ENCODE measurements at regions not wholly inside any gene's neighbourhood (a gene's known extent, or its start where the extent isn't known, plus 50 kb on each side); places are given as distances from the start of the nearest gene placed in this dataset.

GRCh38 chr22:22752556-22753477 lies 108.4 kb downstream of the GGTLC2 start:
- no peaks in the 10 kb centered on the region for H3K9me3 ChIP-seq (ENCODE audit: low read length)
- intact Hi-C loops (cut with micrococcal nuclease; ENCODE audit: unreplicated experiment): no loop called here
- FAIRE-seq: no peak
- POLR2A ChIA-PET: no interaction called here
- H3K9ac ChIP-seq (ENCODE audit: insufficient read depth, low read depth, low read length): no peak overlapping the region
- CTCF ChIA-PET (ENCODE audit: low intra/inter-chr PET ratio, low total read pairs): no interaction called here
- WGBS (ENCODE audit: low lambda C conversion rate): 31% methylated on average over 6 of the region's 12 CpGs
- no peaks in the 10 kb centered on the region for H4K20me1 ChIP-seq (ENCODE audit: insufficient read depth, low read length)
- H2AFZ ChIP-seq (ENCODE audit: low read length): no peak overlapping the region
- H3K4me1 ChIP-seq (ENCODE audit: insufficient read depth, low read length): no peaks in the 10 kb centered on the region
- H3K27me3 ChIP-seq (ENCODE audit: control insufficient read depth in 1 of 2, insufficient read depth in 2 of 2, low read length in 2 of 2): peaks cover 0 to 2% of the 10 kb centered on the region in 2 experiments; a peak in 2 of 5 replicates
- no peak for TF ChIP-seq NFATC3 (CRISPR knock-in tag; IDR thresholded peaks at IDR 0.05)
- TF ChIP-seq BORCS8-MEF2B (CRISPR knock-in tag; IDR thresholded peaks at IDR 0.05): no peak
- peak; percentile 68 for TF ChIP-seq CEBPB (IDR thresholded peaks at IDR 0.05; ENCODE audit: borderline replicate concordance, low read depth, low read length)
- TF ChIP-seq MAFK (conservative IDR thresholded peaks at IDR 0.05 in 1 of 2, IDR thresholded peaks at IDR 0.05 in 1 of 2; ENCODE audit: low read length in 2 of 2): peak; percentile 89 to 91
- no peak for TF ChIP-seq ZNF720 (CRISPR knock-in tag; IDR thresholded peaks at IDR 0.05)
- TF ChIP-seq ZC3H13 (CRISPR knock-in tag; IDR thresholded peaks at IDR 0.05): no peak
- TF ChIP-seq, protein P1, sequence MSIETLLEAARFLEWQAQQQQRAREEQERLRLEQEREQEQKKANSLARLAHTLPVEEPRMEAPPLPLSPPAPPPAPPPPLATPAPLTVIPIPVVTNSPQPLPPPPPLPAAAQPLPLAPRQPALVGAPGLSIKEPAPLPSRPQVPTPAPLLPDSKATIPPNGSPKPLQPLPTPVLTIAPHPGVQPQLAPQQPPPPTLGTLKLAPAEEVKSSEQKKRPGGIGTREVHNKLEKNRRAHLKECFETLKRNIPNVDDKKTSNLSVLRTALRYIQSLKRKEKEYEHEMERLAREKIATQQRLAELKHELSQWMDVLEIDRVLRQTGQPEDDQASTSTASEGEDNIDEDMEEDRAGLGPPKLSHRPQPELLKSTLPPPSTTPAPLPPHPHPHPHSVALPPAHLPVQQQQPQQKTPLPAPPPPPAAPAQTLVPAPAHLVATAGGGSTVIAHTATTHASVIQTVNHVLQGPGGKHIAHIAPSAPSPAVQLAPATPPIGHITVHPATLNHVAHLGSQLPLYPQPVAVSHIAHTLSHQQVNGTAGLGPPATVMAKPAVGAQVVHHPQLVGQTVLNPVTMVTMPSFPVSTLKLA (IDR thresholded peaks at IDR 0.05): peak; percentile 56
- TF ChIP-seq FOSL2 (CRISPR knock-in tag; IDR thresholded peaks at IDR 0.05): peak; percentile 45; the same call in 1 of the 2 replicates
- no peak for TF ChIP-seq EHMT2 (IDR thresholded peaks at IDR 0.05; ENCODE audit: borderline replicate concordance, low read depth, low read length)
- peak; percentile 90 for TF ChIP-seq MAFF (IDR thresholded peaks at IDR 0.05; ENCODE audit: low read depth, low read length)
- no peak for TF ChIP-seq AKAP8 (CRISPR knock-in tag; IDR thresholded peaks at IDR 0.05)
- TF ChIP-seq, protein P2, sequence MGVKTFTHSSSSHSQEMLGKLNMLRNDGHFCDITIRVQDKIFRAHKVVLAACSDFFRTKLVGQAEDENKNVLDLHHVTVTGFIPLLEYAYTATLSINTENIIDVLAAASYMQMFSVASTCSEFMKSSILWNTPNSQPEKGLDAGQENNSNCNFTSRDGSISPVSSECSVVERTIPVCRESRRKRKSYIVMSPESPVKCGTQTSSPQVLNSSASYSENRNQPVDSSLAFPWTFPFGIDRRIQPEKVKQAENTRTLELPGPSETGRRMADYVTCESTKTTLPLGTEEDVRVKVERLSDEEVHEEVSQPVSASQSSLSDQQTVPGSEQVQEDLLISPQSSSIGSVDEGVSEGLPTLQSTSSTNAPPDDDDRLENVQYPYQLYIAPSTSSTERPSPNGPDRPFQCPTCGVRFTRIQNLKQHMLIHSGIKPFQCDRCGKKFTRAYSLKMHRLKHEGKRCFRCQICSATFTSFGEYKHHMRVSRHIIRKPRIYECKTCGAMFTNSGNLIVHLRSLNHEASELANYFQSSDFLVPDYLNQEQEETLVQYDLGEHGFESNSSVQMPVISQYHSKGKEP (CRISPR knock-in tag; IDR thresholded peaks at IDR 0.05): no peak
- TF ChIP-seq THAP7 (CRISPR knock-in tag; IDR thresholded peaks at IDR 0.05): no peak
- TF ChIP-seq, protein P3, sequence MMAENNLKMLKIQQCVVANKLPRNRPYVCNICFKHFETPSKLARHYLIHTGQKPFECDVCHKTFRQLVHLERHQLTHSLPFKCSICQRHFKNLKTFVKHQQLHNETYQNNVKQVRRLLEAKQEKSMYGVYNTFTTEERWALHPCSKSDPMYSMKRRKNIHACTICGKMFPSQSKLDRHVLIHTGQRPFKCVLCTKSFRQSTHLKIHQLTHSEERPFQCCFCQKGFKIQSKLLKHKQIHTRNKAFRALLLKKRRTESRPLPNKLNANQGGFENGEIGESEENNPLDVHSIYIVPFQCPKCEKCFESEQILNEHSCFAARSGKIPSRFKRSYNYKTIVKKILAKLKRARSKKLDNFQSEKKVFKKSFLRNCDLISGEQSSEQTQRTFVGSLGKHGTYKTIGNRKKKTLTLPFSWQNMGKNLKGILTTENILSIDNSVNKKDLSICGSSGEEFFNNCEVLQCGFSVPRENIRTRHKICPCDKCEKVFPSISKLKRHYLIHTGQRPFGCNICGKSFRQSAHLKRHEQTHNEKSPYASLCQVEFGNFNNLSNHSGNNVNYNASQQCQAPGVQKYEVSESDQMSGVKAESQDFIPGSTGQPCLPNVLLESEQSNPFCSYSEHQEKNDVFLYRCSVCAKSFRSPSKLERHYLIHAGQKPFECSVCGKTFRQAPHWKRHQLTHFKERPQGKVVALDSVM (CRISPR knock-in tag; IDR thresholded peaks at IDR 0.05): no peak
- H3K4me3 ChIP-seq (replicated peaks in 1 of 3; ENCODE audit: insufficient read depth in 1 of 3, low read depth in 2 of 3, low read length in 3 of 3): no peak overlapping the region
- no TSS peak for BruUV-seq (replicated peaks)
- in situ Hi-C loops (cut with HindIII; ENCODE audit: extremely low pct_ligation_motif_present, low pct_unique_long_range_greater_than_20kb): loop anchor here (10.0 kb wide), 1 partner anchor 132 kb away; the partner anchor contains the start of gene IGLL5
- DNase-seq (ENCODE audit: low spot score): no peak
- H3K27ac ChIP-seq (ENCODE audit: extremely low read length, insufficient read depth, low read length): no peak overlapping the region
- H3K4me2 ChIP-seq (ENCODE audit: low read depth, low read length): no peak overlapping the region
- no peak for ATAC-seq
- H3K36me3 ChIP-seq (replicated peaks in 1 of 2; ENCODE audit: control insufficient read depth in 1 of 2, insufficient read depth in 2 of 2, low read length in 2 of 2): no peaks in the 10 kb centered on the region
- H3K79me2 ChIP-seq (ENCODE audit: insufficient read depth, low read length): no peaks in the 10 kb centered on the region

Data from HepG2 (cell line).